ENCODE measurements at regions not wholly inside any gene's neighbourhood (a gene's known extent, or its start where the extent isn't known, plus 50 kb on each side); places are given as distances from the start of the nearest gene placed in this dataset.
"Not testable (repeated sequence)": the region's sequence is repeated elsewhere in the genome, so short reads cannot be mapped to it uniquely, and the experiment has no call there.

DNA sequence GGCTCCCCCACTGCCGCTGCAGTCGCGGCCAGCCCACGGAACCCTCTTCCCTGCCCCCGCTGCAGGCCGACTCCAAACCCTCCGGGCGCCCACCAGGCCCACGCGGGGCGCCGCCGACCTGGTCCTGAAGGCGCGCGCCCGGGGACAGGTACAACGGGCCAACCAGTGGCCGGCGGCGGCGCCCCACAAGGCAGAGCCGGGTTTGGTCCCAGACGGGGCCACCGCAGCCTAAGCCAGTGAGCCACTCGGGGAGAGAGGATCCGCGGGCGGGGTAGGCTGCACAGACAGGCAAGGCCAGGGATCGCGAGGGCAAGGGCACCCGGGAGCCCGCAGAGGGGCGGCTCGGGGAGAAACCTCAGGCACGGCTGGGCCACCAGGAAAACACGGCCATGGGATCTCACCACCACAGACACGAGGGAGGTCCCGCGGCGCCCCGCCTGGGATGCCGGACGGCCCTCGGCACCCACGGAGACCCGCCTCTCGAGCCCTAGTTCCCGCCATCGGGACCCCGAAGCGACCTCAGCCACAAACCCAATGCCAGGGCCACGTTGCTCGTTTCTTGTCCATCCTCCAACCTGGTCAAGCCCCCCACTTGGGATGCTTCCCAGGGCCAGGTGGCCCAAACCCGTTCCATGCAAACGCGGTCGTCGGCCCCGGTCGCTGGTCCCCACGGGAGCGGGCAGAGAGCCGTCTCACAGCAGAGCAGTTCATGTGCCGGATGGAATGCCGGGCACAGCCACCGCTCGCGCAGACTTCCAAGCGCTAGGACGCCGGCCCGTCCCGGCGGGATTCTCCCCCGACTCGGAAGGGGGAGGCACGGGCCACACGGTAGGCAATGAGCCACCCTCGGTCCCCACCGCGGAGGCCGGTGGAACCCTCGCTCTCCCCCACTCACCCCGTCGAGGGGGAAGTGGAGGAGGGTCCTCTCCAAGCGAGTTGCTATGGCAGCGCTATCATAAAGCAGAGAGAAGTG is 1956.6 kb upstream of the DEFB115 start:
- TF ChIP-seq, protein P1, sequence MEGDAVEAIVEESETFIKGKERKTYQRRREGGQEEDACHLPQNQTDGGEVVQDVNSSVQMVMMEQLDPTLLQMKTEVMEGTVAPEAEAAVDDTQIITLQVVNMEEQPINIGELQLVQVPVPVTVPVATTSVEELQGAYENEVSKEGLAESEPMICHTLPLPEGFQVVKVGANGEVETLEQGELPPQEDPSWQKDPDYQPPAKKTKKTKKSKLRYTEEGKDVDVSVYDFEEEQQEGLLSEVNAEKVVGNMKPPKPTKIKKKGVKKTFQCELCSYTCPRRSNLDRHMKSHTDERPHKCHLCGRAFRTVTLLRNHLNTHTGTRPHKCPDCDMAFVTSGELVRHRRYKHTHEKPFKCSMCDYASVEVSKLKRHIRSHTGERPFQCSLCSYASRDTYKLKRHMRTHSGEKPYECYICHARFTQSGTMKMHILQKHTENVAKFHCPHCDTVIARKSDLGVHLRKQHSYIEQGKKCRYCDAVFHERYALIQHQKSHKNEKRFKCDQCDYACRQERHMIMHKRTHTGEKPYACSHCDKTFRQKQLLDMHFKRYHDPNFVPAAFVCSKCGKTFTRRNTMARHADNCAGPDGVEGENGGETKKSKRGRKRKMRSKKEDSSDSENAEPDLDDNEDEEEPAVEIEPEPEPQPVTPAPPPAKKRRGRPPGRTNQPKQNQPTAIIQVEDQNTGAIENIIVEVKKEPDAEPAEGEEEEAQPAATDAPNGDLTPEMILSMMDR (IDR thresholded peaks at IDR 0.05; ENCODE audit: low read depth, low read length): no peak
- no peak for DNase-seq (ENCODE audit: extremely low read depth, low read depth)

DNA sequence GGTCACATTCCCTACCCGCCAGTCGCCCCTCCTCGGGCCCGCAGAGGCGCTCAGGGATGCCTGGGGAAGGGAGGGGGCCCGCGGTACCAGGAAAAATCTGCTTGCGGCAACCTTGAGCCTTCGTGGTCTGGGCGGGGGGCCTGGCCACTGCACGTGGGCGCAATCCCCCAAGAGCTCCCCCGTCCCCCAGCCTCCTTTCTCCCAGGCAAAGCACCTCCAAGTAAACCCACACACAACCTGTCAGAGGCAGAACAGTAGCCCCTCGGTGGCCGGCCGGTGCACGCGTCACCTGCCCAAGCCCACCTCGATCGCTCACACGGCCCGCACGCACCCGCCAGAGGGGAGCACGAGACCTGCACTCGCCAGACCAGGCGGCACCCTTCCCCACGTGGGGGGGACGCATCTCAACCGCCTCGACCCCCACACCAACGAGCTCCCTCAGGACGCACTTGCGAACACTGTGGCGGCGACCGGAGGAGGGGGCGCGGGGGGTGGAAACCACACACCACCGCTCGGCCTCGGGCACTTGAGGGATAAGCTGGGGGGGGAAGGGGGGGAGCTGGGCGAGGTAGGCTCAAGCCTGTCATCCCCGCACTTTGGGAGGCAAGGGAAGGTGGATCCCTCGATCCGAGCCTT is 1955.7 kb upstream of the DEFB115 start:
- DNase-seq (ENCODE audit: extremely low read depth, low read depth): no peak
- TF ChIP-seq, protein P1 (IDR thresholded peaks at IDR 0.05; ENCODE audit: low read depth, low read length): no peak

DNA sequence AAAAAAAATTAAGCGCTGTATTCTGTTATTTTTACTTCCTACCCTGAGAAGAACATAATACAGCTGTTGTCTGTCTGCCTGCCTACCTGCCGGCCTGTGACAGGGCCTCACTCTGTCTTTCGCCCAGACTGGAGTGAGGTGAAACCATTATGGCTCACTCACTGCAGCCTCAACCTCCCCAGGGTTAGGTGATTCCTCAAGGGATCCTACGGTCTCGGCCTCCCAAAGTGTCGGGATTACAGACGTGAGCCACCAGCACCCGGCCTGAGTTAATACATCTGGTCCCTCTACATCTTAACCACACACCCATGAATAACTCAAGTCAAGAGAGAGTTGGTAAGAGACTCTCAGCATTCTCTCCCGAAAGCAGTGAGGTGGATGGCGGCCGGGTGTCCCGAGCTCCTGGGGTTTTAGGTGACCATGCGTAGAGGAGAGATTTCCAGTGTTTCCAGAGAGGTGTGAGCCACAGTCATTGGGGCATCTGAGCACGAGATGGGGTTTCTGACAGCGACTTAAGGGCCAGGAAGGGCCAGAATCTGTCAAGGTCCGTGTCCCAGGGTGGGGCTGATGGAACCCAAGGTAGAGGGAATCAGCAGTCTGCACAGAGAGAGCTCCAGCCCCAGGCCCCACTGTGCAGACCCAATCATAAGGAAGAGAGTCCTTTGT is 1954.4 kb upstream of the DEFB115 start:
- TF ChIP-seq, protein P1 (IDR thresholded peaks at IDR 0.05; ENCODE audit: low read depth, low read length): no peak

DNA sequence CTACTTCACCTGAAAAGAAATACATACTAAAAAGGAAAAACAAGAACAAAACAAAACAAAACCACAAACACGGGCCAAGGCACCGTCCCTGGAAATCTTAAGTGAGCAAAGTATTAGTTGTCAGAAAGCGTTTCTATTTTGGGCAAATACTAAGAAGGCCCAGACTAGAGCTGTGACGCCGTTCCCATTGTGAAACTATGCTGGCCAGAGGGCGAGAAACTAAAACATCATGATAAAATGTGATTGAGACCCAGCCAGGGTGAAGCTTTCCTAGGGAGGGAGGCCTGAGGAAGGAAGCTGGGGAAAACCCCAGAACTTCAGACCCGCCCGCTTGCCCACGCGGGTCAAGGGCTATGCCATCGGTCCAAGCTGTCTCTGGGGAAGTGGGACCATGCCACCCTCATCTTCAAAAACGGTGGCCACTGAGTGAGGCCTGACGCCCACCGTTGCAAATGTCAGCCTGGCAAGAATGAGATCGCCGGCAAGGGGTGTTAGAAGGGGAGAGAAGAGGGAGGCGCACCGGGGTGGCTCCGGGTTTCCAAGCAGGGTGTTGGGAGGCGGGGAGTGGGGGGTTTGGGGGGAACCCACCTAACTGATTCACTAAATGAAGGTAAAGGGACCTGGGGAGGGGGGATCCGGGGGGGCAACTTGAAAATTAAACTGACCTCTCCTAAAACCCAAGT is 1950.9 kb upstream of the DEFB115 start:
- TF ChIP-seq, protein P1 (IDR thresholded peaks at IDR 0.05; ENCODE audit: low read depth, low read length): no peak
- no peak for DNase-seq (ENCODE audit: extremely low read depth, low read depth)

More for the DNA sequence above, 1954.4 kb upstream of the DEFB115 start:
- DNase-seq (ENCODE audit: extremely low read depth, low read depth): no peak

DNA sequence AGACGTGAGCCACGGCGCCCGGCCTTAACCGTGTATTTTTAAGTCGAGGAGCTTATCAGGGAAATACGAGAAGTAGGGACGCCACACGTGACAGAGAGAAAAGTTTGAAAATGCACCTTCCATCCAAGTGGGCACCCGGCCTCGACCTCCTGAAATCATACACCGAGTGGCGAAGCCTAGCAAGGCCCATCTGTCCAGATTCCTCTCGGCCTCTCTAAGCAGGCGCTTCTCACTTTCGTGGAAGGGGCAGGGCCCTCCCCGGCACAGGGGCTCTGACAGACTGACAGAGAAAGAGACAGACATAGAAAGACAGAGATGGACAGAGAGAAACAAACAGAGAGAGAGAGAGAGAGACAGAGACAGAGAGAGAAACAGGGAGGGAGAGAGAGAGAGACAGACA is 1950.0 kb upstream of the DEFB115 start:
- DNase-seq (ENCODE audit: extremely low read depth, low read depth): not testable (repeated sequence)

DNA sequence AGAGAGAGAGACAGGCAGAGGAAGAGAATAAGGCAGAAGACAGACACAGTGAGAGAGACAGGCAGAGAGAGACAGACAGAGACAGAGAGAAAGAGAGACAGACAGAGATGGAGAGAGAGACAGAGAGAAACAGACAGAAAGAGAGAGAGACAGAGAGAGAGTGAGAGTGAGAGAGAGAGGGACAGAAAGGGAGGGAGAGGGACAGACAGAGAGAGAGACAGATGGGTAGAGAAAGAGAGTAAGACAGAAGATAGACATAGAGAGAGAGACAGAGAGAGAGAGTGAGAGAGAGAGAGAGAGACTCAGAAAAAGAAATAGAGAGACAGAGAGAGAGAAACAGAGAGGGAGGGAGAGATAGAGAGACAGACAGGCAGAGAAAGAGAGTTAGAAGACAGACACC is 1948.5 kb upstream of the DEFB115 start:
- not testable (repeated sequence) for DNase-seq (ENCODE audit: extremely low read depth, low read depth)

DNA sequence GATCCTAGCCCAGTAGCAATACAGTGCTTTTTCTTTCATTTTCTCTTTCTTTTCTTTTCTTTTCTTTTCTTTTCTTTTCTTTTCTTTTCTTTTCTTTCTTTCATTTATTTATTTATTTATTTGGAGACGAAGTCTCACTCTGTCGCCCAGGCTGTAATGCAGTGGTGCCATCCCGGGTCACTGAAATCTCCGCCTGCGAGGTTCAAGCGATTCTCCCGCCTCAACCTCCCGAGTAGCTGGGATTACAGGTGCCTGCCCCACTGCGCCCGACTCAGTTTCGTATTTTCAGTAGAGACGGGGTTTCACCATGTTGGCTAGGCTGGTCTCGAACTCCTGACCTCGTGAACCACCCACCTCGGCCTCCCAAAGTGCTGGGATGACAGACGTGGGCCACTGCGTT is 1948.0 kb upstream of the DEFB115 start:
- not testable (repeated sequence) for DNase-seq (ENCODE audit: extremely low read depth, low read depth)

DNA sequence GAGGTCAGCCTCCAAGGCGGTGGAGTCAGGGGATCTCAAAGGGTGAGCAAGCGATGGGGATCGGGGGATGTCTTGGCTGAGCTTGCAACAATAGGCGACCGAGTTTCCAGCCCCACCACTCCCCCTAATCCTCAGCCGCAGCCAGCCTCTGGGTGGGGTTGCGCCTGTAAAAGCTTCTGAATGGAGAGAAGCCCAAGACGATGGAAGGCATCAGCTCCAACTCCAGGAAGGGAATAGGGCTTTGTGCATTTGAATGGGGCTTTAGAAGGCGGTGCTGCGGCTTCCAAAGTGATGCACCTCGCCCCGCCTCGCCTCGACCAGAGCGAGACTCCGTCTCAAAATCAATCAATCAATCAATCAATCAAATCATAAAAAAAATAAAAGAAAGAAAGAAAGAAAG is 1946.4 kb upstream of the DEFB115 start:
- not testable (repeated sequence) for DNase-seq (ENCODE audit: extremely low read depth, low read depth)

DNA sequence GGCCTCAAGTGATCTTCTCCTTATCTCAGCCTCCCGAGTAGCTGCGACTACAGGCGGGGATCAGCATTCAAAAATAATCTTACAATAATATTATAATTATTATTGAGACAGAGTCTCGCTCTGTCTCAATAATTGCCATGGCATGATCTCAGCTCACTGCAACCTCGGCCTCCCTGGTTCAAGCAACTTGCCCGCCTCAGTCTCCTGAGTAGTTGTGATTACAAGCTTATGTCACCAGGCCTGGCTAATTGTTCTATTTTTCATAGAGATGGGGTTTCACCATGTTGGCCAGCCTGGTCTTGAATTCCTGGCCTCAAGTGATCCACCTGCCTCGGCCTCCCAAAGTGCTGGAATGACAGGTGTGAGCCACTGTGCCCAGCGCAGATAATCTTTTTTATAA is 1944.8 kb upstream of the DEFB115 start:
- not testable (repeated sequence) for DNase-seq (ENCODE audit: extremely low read depth, low read depth)

Data from AG09319 (cell line).